Occipital lobe (tissue), 1 donor: ENCODE measurements at regions not wholly inside any gene's neighbourhood (a gene's known extent, or its start where the extent isn't known, plus 50 kb on each side); places are given as distances from the start of the nearest gene placed in this dataset.
"Not testable (repeated sequence)": the region's sequence is repeated elsewhere in the genome, so short reads cannot be mapped to it uniquely, and the experiment has no call there.

Experiments
- DNase-seq: peaks from one replicate; lab custom pipeline; 2025; lab: John Stamatoyannopoulos, UW

GRCh38 chr9:18022642-18023041 lies 443.8 kb downstream of the SH3GL2 start:
- DNase-seq = no peak

GRCh38 chr9:18023332-18023731 lies 444.5 kb downstream of the SH3GL2 start:
- no peak for DNase-seq

- DNase-seq = no peak
Measured at GRCh38 chr9:18032636-18033035, 441.3 kb upstream of the ADAMTSL1 start.

GRCh38 chr9:18036422-18037187 lies 437.3 kb upstream of the ADAMTSL1 start:
- no peak for DNase-seq

GRCh38 chr9:18037981-18038380 lies 436.0 kb upstream of the ADAMTSL1 start:
- no peak for DNase-seq

GRCh38 chr9:18040327-18040726 lies 433.6 kb upstream of the ADAMTSL1 start:
- DNase-seq = no peak

GRCh38 chr9:18043978-18044377 lies 430.0 kb upstream of the ADAMTSL1 start:
- no peak for DNase-seq

- no peak for DNase-seq
Measured at GRCh38 chr9:18045326-18045725, 428.6 kb upstream of the ADAMTSL1 start.

- DNase-seq = no peak
Measured at GRCh38 chr9:18046068-18046467, 427.9 kb upstream of the ADAMTSL1 start.

- DNase-seq = no peak
Measured at GRCh38 chr9:18051638-18052037, 422.3 kb upstream of the ADAMTSL1 start.

- no peak for DNase-seq
Measured at GRCh38 chr9:18052060-18052459, 421.9 kb upstream of the ADAMTSL1 start.

- no peak for DNase-seq
Measured at GRCh38 chr9:18056269-18056992, 417.5 kb upstream of the ADAMTSL1 start.

- DNase-seq = no peak
Measured at GRCh38 chr9:18056993-18057369, 417.0 kb upstream of the ADAMTSL1 start.

- no peak for DNase-seq
Measured at GRCh38 chr9:18058564-18059442, 415.1 kb upstream of the ADAMTSL1 start.

GRCh38 chr9:18059447-18059846 lies 414.5 kb upstream of the ADAMTSL1 start:
- no peak for DNase-seq

- DNase-seq = no peak
Measured at GRCh38 chr9:18060269-18060934, 413.6 kb upstream of the ADAMTSL1 start.

- no peak for DNase-seq
Measured at GRCh38 chr9:18061332-18061731, 412.6 kb upstream of the ADAMTSL1 start.

- DNase-seq = no peak
Measured at GRCh38 chr9:18061856-18062255, 412.1 kb upstream of the ADAMTSL1 start.

- no peak for DNase-seq
Measured at GRCh38 chr9:18063856-18064390, 410.0 kb upstream of the ADAMTSL1 start.

GRCh38 chr9:18066608-18067007 lies 407.3 kb upstream of the ADAMTSL1 start:
- DNase-seq = not testable (repeated sequence)

- no peak for DNase-seq
Measured at GRCh38 chr9:18067548-18068120, 406.3 kb upstream of the ADAMTSL1 start.
